ENCODE measurements at regions not wholly inside any gene's neighbourhood (a gene's known extent, or its start where the extent isn't known, plus 50 kb on each side); places are given as distances from the start of the nearest gene placed in this dataset.

DNA sequence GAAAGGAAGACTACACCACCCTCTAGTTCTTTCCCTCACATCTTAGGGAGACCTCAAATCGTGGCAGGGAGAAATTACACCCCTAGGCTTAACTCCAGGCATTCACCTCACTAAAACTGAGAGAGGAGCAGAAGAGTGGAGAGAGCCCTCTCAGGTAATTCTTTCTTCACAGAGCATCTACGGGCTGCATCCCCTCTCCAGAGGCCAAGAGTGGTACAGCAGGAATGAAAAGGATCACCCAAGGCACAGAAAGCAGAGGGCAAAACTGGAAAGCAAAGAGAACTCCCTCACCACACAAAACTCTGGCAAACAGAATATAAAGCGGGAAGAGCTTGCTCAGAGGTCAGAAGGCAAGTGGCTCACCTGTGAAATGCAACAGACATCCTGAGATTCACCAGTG, 661.2 kb downstream of the TBC1D4 start:
- Histone ChIP-seq H3K27me3 (ENCODE audit: insufficient read depth, low read length, poor library complexity) (no peaks in the 10 kb centered on the region), H3K9ac (ENCODE audit: low read length) (no peak overlapping the region), H3K18ac (ENCODE audit: low read length) (no peak overlapping the region), H2BK15ac (replicated peaks; ENCODE audit: low read depth) (no peak overlapping the region), H3K79me2 (ENCODE audit: control insufficient read depth, insufficient read depth, low read length) (no peaks in the 10 kb centered on the region), H3K4ac (ENCODE audit: low read depth, low read length) (no peak overlapping the region), H3K79me1 (ENCODE audit: low read length) (no peaks in the 10 kb centered on the region), H4K5ac (ENCODE audit: low read length) (no peak overlapping the region), H3K4me2 (ENCODE audit: low read length) (no peak overlapping the region), H3K4me3 (ENCODE audit: low read length) (no peak overlapping the region), H3K23ac (ENCODE audit: low read length) (no peak overlapping the region), H3K27ac (ENCODE audit: low read depth, low read length) (no peak overlapping the region), H3K4me1 (ENCODE audit: control insufficient read depth, low read depth, low read length) (no peaks in the 10 kb centered on the region), H2BK120ac (ENCODE audit: low read depth, low read length) (no peak overlapping the region), H2AK5ac (ENCODE audit: low read length) (no peak overlapping the region), H3K36me3 (ENCODE audit: control insufficient read depth, insufficient read depth, low read length) (no peaks in the 10 kb centered on the region), H4K8ac (ENCODE audit: low read depth, low read length) (no peak overlapping the region), H3K56ac (ENCODE audit: low read length) (no peak overlapping the region), H2BK5ac (ENCODE audit: low read length) (no peak overlapping the region)
- WGBS (ENCODE audit: extremely low coverage, insufficient coverage, low lambda C conversion rate), result no CpG with 5 or more reads among the region's 3 CpGs
- DNase-seq, result peak; percentile 13

DNA sequence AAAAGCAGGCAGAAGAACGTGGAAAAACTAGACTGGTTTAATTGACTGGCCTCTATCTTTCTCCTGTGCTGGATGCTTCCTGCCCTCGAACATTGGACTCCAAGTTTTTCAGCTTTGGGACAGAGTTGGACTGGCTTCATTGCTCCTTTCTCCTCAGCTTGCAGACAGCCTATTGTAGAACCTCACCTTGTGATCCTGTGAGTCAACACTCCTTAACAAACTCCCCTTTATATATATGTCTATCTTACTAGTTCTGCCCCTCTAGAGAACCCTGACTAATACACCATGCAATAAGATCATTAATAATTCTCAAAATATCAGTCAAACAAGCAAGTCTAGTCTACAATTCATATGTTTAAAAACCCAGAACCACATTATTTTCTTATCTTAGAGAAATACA, 662.4 kb downstream of the TBC1D4 start:
- WGBS (ENCODE audit: extremely low coverage, insufficient coverage, low lambda C conversion rate), result no CpG with 5 or more reads among the region's 2 CpGs
- no peak overlapping the region for H3K4ac ChIP-seq (ENCODE audit: low read depth, low read length)
- H2AK5ac ChIP-seq (ENCODE audit: low read length), result no peak overlapping the region
- H3K79me2 ChIP-seq (ENCODE audit: control insufficient read depth, insufficient read depth, low read length), result no peaks in the 10 kb centered on the region
- no peak overlapping the region for H3K9ac ChIP-seq (ENCODE audit: low read length)
- H3K36me3 ChIP-seq (ENCODE audit: control insufficient read depth, insufficient read depth, low read length), result no peaks in the 10 kb centered on the region
- H3K27me3 ChIP-seq (ENCODE audit: insufficient read depth, low read length, poor library complexity), result no peaks in the 10 kb centered on the region
- no peak overlapping the region for H3K4me2 ChIP-seq (ENCODE audit: low read length)
- no peak overlapping the region for H3K4me3 ChIP-seq (ENCODE audit: low read length)
- H2BK120ac ChIP-seq (ENCODE audit: low read depth, low read length), result no peak overlapping the region
- H3K4me1 ChIP-seq (ENCODE audit: control insufficient read depth, low read depth, low read length), result no peaks in the 10 kb centered on the region
- H2BK15ac ChIP-seq (replicated peaks; ENCODE audit: low read depth), result no peak overlapping the region
- no peak for DNase-seq
- no peak overlapping the region for H3K27ac ChIP-seq (ENCODE audit: low read depth, low read length)
- H3K23ac ChIP-seq (ENCODE audit: low read length), result no peak overlapping the region
- no peak overlapping the region for H3K18ac ChIP-seq (ENCODE audit: low read length)
- H4K8ac ChIP-seq (ENCODE audit: low read depth, low read length), result no peak overlapping the region
- H2BK5ac ChIP-seq (ENCODE audit: low read length), result no peak overlapping the region
- H4K5ac ChIP-seq (ENCODE audit: low read length), result no peak overlapping the region
- H3K79me1 ChIP-seq (ENCODE audit: low read length), result no peaks in the 10 kb centered on the region
- H3K56ac ChIP-seq (ENCODE audit: low read length), result no peak overlapping the region

DNA sequence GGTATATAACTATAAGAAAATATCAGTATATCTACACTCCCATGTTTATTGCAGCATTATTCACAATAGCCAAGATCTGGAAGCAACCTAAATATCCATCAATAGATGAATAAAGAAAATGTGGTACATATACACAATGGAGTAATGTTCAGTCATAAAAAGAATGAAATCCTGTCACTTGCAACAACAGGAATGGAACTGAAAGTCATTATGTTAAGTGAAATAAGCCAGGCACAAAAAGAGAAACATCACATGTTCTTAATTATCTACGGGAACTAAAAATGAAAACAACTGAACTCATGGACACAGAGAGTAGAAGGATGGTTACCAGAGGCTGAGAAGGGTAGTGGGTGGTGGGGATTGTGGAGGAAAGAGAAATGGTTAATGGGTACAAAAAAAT, 665.2 kb downstream of the TBC1D4 start:
- no peak overlapping the region for H3K27ac ChIP-seq (ENCODE audit: low read depth, low read length)
- H2AK5ac ChIP-seq (ENCODE audit: low read length), result no peak overlapping the region
- no peak overlapping the region for H4K8ac ChIP-seq (ENCODE audit: low read depth, low read length)
- H2BK120ac ChIP-seq (ENCODE audit: low read depth, low read length), result no peak overlapping the region
- no peak overlapping the region for H2BK15ac ChIP-seq (replicated peaks; ENCODE audit: low read depth)
- H3K4ac ChIP-seq (ENCODE audit: low read depth, low read length), result no peak overlapping the region
- no peak overlapping the region for H3K4me3 ChIP-seq (ENCODE audit: low read length)
- H2BK5ac ChIP-seq (ENCODE audit: low read length), result no peak overlapping the region
- no peak overlapping the region for H3K9ac ChIP-seq (ENCODE audit: low read length)
- no peaks in the 10 kb centered on the region for H3K79me2 ChIP-seq (ENCODE audit: control insufficient read depth, insufficient read depth, low read length)
- DNase-seq, result no peak
- no peaks in the 10 kb centered on the region for H3K36me3 ChIP-seq (ENCODE audit: control insufficient read depth, insufficient read depth, low read length)
- H3K18ac ChIP-seq (ENCODE audit: low read length), result no peak overlapping the region
- H3K79me1 ChIP-seq (ENCODE audit: low read length), result no peaks in the 10 kb centered on the region
- no CpG with 5 or more reads among the region's 1 CpG for whole genome bisulfite sequencing (ENCODE audit: extremely low coverage, insufficient coverage, low lambda C conversion rate)
- no peak overlapping the region for H3K23ac ChIP-seq (ENCODE audit: low read length)
- H3K4me2 ChIP-seq (ENCODE audit: low read length), result no peak overlapping the region
- H3K4me1 ChIP-seq (ENCODE audit: control insufficient read depth, low read depth, low read length), result no peaks in the 10 kb centered on the region
- no peak overlapping the region for H3K56ac ChIP-seq (ENCODE audit: low read length)
- no peak overlapping the region for H4K5ac ChIP-seq (ENCODE audit: low read length)
- no peaks in the 10 kb centered on the region for H3K27me3 ChIP-seq (ENCODE audit: insufficient read depth, low read length, poor library complexity)

DNA sequence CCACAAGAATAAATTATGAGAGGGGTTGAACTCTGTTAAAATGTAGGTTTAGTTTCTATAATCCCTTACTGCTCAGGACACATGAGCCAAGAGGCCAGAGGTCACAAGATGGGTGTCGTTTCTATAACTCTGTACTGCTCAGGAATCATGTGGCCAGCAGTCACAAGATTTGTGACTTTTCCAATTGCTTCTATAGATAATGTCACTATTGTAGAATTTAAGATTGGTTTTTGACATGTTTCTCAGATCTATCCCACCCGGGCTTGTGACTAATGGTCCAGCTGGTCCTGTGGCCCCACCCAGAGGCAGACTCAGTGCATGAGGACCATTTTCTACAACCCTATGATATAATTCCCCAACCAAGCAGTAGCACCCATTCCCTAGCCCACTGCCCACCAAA, 662.0 kb upstream of the KLF12 start:
- no peak overlapping the region for H3K56ac ChIP-seq (ENCODE audit: low read length)
- H3K4me1 ChIP-seq (ENCODE audit: control insufficient read depth, low read depth, low read length), result no peaks in the 10 kb centered on the region
- no peaks in the 10 kb centered on the region for H3K79me2 ChIP-seq (ENCODE audit: control insufficient read depth, insufficient read depth, low read length)
- no peak overlapping the region for H2BK120ac ChIP-seq (ENCODE audit: low read depth, low read length)
- no peaks in the 10 kb centered on the region for H3K36me3 ChIP-seq (ENCODE audit: control insufficient read depth, insufficient read depth, low read length)
- H4K5ac ChIP-seq (ENCODE audit: low read length), result no peak overlapping the region
- no CpG with 5 or more reads among the region's 2 CpGs for WGBS (ENCODE audit: extremely low coverage, insufficient coverage, low lambda C conversion rate)
- no peak overlapping the region for H3K4me3 ChIP-seq (ENCODE audit: low read length)
- H4K8ac ChIP-seq (ENCODE audit: low read depth, low read length), result no peak overlapping the region
- no peak overlapping the region for H2BK15ac ChIP-seq (replicated peaks; ENCODE audit: low read depth)
- no peak overlapping the region for H3K18ac ChIP-seq (ENCODE audit: low read length)
- no peak overlapping the region for H3K4ac ChIP-seq (ENCODE audit: low read depth, low read length)
- H3K4me2 ChIP-seq (ENCODE audit: low read length), result no peak overlapping the region
- H3K9ac ChIP-seq (ENCODE audit: low read length), result no peak overlapping the region
- no peak for DNase-seq
- H2AK5ac ChIP-seq (ENCODE audit: low read length), result no peak overlapping the region
- no peaks in the 10 kb centered on the region for H3K79me1 ChIP-seq (ENCODE audit: low read length)
- H3K23ac ChIP-seq (ENCODE audit: low read length), result no peak overlapping the region
- no peaks in the 10 kb centered on the region for H3K27me3 ChIP-seq (ENCODE audit: insufficient read depth, low read length, poor library complexity)
- no peak overlapping the region for H2BK5ac ChIP-seq (ENCODE audit: low read length)
- no peak overlapping the region for H3K27ac ChIP-seq (ENCODE audit: low read depth, low read length)

DNA sequence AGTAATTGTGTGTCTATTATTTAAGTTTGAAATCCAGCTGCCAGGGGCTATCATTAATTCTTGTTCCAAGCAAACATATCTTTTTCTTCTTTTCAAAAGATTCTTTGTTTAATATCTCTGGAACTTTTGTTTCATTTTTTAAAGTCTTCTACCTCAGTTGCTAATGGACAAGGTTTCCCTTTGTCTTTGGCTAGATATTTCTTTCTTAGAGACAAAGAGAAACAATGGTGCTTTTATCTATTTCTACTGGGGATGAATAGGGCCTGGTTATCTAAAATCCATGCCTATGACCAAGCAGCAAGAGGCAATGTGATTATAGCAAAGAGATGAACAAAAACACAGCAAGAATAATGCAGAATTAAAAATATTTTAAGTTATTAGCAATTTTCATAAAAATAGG, 661.3 kb upstream of the KLF12 start:
- no peak overlapping the region for H3K4ac ChIP-seq (ENCODE audit: low read depth, low read length)

DNA sequence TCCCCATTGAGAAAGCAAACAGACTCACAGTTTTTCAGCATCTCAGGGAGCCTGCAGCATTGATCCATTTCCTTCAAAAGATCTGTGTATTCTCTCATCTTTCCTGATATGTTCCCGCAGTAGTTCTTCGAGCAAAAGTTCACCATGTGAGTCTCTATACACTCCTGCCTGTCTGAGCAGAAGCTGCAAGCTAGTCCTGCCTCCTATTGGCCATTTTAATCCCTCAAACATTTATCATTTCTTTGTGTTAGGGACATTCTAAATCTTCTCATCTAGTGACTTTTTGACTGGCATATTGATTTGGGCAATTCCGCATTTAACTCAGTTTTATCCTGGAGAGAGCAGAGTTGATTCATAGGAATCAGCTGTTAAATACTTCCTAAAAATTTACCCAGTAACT, 660.4 kb upstream of the KLF12 start:
- Histone ChIP-seq H4K8ac (ENCODE audit: low read depth, low read length) (no peak overlapping the region), H2AK5ac (ENCODE audit: low read length) (no peak overlapping the region), H3K4me2 (ENCODE audit: low read length) (no peak overlapping the region), H4K5ac (ENCODE audit: low read length) (no peak overlapping the region), H2BK15ac (replicated peaks; ENCODE audit: low read depth) (no peak overlapping the region), H3K4ac (ENCODE audit: low read depth, low read length) (no peak overlapping the region), H3K23ac (ENCODE audit: low read length) (no peak overlapping the region), H3K56ac (ENCODE audit: low read length) (no peak overlapping the region), H2BK120ac (ENCODE audit: low read depth, low read length) (no peak overlapping the region), H3K79me1 (ENCODE audit: low read length) (no peaks in the 10 kb centered on the region), H3K18ac (ENCODE audit: low read length) (no peak overlapping the region), H2BK5ac (ENCODE audit: low read length) (no peak overlapping the region), H3K9ac (ENCODE audit: low read length) (no peak overlapping the region), H3K27me3 (ENCODE audit: insufficient read depth, low read length, poor library complexity) (no peaks in the 10 kb centered on the region), H3K4me3 (ENCODE audit: low read length) (no peak overlapping the region), H3K27ac (ENCODE audit: low read depth, low read length) (no peak overlapping the region), H3K79me2 (ENCODE audit: control insufficient read depth, insufficient read depth, low read length) (no peaks in the 10 kb centered on the region), H3K36me3 (ENCODE audit: control insufficient read depth, insufficient read depth, low read length) (no peaks in the 10 kb centered on the region), H3K4me1 (ENCODE audit: control insufficient read depth, low read depth, low read length) (no peaks in the 10 kb centered on the region)
- no CpG with 5 or more reads among the region's 3 CpGs for WGBS (ENCODE audit: extremely low coverage, insufficient coverage, low lambda C conversion rate)
- DNase-seq, result peak; percentile 34

More for the DNA sequence above, 661.3 kb upstream of the KLF12 start:
- Histone ChIP-seq H3K79me2 (ENCODE audit: control insufficient read depth, insufficient read depth, low read length) (no peaks in the 10 kb centered on the region), H4K5ac (ENCODE audit: low read length) (no peak overlapping the region), H3K27me3 (ENCODE audit: insufficient read depth, low read length, poor library complexity) (no peaks in the 10 kb centered on the region), H3K36me3 (ENCODE audit: control insufficient read depth, insufficient read depth, low read length) (no peaks in the 10 kb centered on the region), H3K56ac (ENCODE audit: low read length) (no peak overlapping the region), H2BK15ac (replicated peaks; ENCODE audit: low read depth) (no peak overlapping the region), H3K9ac (ENCODE audit: low read length) (no peak overlapping the region), H3K4me3 (ENCODE audit: low read length) (no peak overlapping the region), H3K4me2 (ENCODE audit: low read length) (no peak overlapping the region), H3K18ac (ENCODE audit: low read length) (no peak overlapping the region), H3K4me1 (ENCODE audit: control insufficient read depth, low read depth, low read length) (no peaks in the 10 kb centered on the region), H3K79me1 (ENCODE audit: low read length) (no peaks in the 10 kb centered on the region), H2BK120ac (ENCODE audit: low read depth, low read length) (no peak overlapping the region), H4K8ac (ENCODE audit: low read depth, low read length) (no peak overlapping the region), H3K23ac (ENCODE audit: low read length) (no peak overlapping the region), H3K27ac (ENCODE audit: low read depth, low read length) (no peak overlapping the region), H2AK5ac (ENCODE audit: low read length) (no peak overlapping the region), H2BK5ac (ENCODE audit: low read length) (no peak overlapping the region)
- DNase-seq, result no peak
